GM12872 (cell line): ENCODE measurements at regions not wholly inside any gene's neighbourhood (a gene's known extent, or its start where the extent isn't known, plus 50 kb on each side); places are given as distances from the start of the nearest gene placed in this dataset.
A peak's percentile ranks its signal among the peaks of the same experiment; 100 is the strongest.

Experiments
- TF ChIP-seq, protein P1 (sequence below): IDR thresholded peaks from 3 replicates; pipeline ENCODE4 v1.5.1; 2011; ENCODE audit warnings: low read depth, mild to moderate bottlenecking, low read length, moderate library complexity; ENCODE audit not compliant: insufficient read depth

- TF ChIP-seq, protein P1, sequence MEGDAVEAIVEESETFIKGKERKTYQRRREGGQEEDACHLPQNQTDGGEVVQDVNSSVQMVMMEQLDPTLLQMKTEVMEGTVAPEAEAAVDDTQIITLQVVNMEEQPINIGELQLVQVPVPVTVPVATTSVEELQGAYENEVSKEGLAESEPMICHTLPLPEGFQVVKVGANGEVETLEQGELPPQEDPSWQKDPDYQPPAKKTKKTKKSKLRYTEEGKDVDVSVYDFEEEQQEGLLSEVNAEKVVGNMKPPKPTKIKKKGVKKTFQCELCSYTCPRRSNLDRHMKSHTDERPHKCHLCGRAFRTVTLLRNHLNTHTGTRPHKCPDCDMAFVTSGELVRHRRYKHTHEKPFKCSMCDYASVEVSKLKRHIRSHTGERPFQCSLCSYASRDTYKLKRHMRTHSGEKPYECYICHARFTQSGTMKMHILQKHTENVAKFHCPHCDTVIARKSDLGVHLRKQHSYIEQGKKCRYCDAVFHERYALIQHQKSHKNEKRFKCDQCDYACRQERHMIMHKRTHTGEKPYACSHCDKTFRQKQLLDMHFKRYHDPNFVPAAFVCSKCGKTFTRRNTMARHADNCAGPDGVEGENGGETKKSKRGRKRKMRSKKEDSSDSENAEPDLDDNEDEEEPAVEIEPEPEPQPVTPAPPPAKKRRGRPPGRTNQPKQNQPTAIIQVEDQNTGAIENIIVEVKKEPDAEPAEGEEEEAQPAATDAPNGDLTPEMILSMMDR: no peak
Measured at GRCh38 chr12:62005615-62006014, 254.6 kb upstream of the USP15 start.

- TF ChIP-seq, protein P1: peak; percentile 69
Measured at GRCh38 chr12:62006076-62006732, 254.0 kb upstream of the USP15 start.

DNA sequence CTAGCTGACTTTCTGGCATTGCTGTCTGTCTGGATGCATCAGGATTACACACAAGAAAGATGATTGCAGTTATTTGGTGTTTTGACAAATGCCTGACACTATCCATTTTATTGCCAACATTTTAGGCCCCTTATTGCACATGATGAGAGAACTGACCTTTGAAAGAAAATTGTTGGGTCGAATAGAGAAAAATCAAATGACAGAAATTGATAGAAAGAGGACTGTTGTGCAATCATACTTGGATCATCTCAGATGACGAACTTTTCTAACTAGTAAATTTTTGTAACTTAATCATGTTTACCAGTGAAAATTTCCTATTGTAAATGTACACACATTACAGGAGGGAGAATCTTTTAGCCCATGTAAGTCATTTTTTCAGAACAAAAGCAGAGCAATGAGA lies 251.5 kb upstream of the USP15 start:
- TF ChIP-seq, protein P1: no peak

DNA sequence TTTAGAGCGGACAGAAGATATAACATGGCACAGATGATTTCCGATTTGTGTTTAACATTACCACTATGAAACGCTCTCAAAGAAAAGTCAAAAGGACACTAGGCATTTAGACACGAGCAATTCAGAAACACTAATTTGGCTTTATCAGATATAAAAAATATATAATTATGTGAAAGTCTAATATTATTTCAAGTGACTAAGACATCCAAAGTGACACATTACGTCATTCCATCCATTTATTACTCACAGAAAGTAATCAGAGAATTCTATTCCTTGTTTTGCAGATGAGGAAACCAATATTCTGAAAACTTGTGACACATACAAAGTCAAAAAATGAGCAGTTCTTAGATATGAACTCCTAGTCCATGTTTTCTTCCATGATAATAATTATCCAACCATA lies 250.8 kb upstream of the USP15 start:
- TF ChIP-seq, protein P1: no peak

DNA sequence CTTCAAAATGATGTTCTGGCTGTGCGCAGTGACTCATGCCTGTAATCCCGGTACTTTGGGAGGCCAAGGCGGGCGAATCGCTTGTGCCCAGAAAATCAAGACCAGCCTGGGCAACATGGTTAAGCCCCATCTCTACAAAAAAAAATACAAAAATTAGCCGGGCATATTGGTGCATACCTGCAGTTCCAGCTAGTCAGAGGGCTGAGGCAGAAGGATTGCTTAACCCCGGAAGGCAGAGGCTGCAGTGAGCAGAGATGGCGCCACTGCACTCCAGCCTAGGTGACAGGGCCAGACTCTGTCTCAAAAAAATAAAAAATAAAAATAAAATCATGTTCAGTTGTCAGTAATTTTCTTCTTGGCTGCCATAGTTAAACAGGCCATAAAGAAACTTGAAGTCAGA lies 245.9 kb upstream of the USP15 start:
- TF ChIP-seq, protein P1: no peak

DNA sequence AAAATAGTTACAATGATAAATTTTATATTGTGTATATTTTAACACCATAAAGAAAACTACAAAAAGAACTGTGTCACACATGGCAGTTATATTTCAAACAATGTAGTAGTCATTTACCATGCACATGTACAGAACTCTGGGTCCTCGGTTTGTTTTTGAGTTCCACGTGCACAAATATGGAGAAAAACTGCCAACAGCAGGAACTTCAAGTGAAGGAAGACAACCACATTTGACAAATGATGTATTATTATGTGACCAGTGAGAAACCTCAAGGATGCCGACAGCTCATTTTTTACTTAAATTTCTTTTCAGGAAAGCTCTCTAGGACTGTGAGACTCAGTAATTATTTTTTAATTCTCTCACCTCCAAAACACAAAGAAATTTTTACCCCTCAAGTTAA lies 244.2 kb upstream of the USP15 start:
- TF ChIP-seq, protein P1: no peak

GRCh38 chr12:62021808-62022207 lies 238.4 kb upstream of the USP15 start:
- TF ChIP-seq, protein P1: no peak

GRCh38 chr12:62028536-62028935 lies 231.7 kb upstream of the USP15 start:
- TF ChIP-seq, protein P1: no peak
